GM19238 (cell line): ENCODE measurements at regions not wholly inside any gene's neighbourhood (a gene's known extent, or its start where the extent isn't known, plus 50 kb on each side); places are given as distances from the start of the nearest gene placed in this dataset.
"Not testable (repeated sequence)": the region's sequence is repeated elsewhere in the genome, so short reads cannot be mapped to it uniquely, and the experiment has no call there.

Experiments
- DNase-seq: peaks from one replicate; pipeline ENCODE4 v3.0.0; 2011; ENCODE audit warnings: low spot score; ENCODE audit not compliant: insufficient read length

DNA sequence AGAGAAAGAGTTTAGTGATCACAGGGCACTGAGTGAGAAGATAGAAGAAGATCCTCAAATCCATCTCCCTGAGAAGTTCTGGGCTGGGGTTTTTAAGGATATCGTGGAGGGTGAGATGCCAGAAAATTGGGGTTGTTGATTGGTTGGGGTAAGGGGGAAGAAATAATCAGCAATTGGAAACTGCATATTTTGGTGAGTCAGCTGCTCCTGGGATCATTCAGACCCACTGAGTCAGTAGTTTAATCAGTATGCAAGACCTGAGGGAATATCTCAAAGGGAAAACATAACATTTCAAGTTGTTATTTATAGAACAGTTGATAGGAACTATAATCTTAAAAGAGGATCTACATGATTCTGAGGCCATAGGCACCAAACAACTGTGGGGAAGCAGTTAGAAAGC, 183.4 kb downstream of the FCRL5 start:
- not testable (repeated sequence) for DNase-seq

DNA sequence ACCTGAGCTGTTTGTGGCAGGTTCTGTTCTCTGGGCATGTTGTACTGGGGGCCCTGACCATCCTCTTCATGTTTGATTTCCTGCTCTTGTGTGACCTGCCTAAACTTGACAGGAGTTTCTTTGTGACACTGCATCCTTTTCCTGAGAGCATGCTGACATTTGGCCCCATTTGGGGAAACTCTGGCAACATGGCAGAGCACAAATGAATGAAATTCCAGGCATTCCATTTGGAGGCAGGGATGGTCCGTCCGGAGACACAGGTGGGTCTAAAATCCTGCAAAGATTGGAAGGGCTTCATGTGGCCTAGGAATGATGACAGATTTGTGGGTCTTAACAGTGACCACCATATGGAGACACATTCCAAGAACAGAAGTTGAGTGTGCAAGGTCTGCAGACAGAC, 184.0 kb downstream of the FCRL5 start:
- no peak for DNase-seq

DNA sequence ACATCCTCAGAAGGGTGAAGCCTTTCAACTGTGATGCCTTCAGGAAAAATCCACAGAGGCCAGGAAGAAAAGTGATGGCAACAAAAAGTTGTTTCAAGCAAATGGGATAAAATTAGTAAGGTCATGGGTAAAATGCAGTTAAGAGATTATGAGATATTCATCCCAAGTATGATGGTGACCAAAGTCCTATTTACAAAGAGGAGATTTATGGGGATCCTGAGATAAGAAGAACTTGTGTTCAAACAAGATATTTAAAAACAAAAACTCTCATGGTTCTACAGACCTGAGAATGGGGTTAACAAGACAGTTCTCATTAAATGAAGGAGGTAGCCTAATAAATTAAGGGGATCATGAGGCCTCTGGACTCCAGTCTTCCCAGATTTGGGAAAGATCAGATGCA, 184.4 kb downstream of the FCRL5 start:
- DNase-seq, result no peak

DNA sequence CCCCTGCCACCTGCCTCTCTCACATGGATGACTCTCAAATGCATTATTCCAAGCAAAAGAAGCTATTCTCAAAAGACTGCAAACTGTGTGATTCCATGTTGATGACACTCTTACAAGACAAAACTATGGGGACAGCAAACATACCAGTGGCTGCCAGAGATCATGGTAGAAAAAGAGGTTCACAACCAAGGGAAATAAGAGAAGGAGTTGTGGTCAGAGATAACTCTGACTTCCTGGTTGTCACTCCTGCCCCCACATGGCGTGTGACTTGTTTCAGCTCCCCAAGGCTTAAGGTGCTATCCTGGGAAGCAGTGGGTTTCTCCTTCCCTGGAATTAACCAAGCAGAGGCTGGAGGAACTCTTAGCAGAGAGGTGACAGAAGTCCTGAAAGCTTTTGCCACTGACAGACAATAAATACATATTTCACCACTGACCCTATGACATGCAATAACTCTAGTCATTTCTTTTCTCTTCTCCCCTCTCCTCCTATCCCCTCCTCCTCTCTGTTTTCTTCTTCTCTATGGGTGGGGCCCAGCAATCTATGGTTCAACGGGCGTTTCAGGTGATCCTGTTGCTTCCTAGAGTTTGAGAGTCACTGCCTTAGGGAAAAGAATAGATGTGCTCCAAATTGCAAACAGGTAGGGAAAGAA, 185.1 kb downstream of the FCRL5 start:
- DNase-seq, result no peak

DNA sequence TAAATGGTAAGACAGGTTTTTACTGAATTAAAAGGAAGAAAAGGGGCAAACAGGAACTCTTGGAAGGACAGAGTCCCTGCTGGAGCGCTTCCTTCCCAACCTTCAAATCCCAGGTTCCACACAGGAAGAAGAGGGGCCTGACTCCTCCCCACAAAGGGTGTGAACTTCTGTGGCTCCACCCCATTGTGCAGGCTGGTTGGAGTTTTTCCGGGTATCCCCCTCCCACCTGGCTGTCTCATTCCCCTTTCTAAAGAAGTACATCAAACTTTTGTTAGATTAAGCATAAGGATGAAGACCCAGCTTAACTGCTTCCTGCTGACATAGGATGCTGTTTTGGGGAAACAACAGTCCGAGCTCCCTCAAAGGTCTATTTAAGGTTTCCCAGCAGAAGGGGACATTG, 187.7 kb downstream of the FCRL5 start:
- DNase-seq, result no peak

DNA sequence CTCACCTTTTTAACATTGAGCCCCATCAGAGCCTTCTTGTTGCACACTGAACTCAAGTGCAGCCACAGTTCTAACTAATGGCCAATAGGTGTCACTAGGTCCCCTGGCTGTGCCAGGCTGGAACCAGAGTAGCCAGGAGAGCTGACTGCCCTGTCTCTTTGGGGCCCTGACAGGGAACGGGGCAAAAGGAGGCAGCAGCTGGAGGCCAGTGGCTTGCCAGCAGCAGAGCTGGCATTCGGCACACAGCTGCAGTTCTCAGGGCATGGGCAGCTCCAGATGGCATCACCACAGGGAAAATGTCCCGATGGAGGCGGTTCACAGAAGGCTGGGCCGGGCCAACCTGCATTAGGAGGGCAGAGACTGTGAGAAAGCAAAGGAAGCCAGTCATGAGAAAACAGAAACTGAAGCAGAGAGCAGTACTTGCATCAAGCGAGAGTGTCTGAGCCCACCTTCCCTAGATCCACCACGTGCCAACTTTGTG, 188.6 kb downstream of the FCRL5 start:
- DNase-seq, result peak; percentile 53

DNA sequence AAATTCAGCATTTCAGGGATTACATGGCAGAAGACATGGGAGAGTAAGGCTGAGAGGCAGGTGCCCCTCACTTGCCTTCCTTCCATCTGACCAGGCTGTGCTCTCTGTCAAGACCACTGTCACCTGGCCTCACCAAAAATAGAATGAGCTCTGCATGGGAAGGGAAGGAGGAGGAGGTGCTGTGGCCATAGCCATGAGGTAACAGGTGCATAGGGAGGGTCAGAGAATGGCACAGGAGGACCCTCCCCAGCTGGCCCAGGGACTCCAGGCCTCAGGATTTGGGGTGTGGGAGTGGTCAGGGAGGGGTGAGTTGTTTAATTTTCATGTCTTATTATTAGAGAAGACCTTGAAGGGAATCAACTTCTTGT, 192.3 kb downstream of the FCRL5 start:
- no peak for DNase-seq

DNA sequence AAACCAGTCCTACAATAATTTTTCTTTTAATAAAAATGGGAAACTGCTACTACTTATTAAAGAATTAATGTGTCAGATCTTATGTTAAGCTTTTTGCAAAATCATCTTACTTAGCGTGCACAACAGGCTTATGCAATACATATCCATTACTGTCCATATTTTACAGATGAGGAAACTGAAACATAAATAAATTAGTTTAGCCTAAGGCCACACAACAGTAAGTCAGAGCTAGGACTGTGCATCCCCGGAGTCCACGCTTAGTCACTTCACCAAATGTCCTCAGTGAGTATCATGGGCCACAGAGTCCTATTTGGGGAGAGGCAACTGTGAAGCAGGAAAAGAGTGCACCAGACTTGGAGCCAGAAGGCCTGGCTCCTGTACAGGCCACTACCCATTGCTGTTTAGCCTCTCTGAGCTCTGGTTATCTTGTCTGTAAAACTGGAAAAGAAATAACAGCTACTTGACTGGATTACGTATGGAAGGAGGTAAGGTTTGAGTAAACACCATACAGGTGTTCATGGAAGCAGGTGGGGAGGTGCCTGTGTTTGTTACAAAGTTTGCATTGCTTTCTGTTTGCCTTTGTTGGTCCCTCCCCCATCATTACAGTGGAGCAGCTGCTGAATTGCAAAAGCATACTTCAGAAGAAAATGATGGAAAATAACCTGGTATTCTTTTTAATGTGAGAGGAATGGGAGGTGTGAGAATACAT, 192.8 kb downstream of the FCRL5 start:
- no peak for DNase-seq

DNA sequence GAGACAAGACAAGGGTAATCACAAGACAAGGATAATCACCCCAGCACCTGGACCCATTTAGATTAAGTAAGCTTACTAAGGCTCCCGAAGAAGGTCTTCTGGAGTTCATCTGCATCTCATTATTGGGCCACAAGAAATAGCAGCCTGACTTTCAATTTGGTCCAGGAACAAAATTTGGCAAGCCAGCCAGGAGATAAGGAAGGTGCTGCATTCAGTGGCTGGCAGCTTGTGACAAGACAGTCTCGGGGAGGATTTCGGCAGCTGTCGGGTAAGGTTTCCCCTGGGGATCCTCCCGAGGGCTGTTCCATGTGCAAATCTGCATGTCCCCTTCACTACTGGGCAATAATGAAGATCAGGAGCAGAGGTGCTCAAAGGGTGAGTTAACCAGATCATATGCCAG, 195.2 kb downstream of the FCRL5 start:
- no peak for DNase-seq

DNA sequence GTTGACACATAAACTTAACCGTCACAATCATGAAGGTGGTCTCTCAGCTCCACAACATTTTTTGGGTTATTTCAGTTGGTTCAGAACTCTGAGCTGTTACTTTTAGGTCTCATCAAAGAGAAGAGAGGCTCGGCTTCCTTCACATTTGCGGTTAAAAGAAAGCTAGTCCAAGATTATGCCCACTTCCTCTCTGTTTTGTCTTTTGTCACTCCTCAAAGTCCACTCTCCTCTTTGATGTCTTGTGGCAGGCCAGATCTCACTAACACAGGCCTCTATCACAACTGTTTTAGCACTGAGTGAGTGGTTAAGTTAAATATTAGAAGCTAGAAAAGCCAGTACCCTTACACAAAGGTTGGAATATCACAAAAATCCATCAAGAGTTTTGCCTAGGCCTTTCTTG, 195.7 kb downstream of the FCRL5 start:
- DNase-seq, result no peak

DNA sequence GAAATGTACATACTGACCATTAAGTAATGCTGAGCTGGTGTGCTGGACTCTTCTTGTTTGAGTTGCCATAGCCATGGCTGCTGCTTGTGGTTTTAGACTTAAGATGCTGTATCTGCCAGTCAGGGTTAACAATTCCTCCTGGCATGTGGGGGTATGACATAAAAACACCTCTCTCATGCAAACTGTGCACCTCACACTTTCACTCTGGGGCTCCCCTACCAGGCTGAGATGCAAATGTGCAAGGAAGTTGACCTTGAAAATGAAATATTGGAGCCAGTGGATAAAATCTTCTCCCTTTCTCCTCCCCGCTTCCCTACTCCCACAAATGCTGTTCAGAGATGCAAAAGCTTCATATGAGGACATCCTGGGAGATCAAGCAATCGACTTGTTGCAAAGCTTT, 198.8 kb downstream of the FCRL5 start:
- DNase-seq, result no peak

DNA sequence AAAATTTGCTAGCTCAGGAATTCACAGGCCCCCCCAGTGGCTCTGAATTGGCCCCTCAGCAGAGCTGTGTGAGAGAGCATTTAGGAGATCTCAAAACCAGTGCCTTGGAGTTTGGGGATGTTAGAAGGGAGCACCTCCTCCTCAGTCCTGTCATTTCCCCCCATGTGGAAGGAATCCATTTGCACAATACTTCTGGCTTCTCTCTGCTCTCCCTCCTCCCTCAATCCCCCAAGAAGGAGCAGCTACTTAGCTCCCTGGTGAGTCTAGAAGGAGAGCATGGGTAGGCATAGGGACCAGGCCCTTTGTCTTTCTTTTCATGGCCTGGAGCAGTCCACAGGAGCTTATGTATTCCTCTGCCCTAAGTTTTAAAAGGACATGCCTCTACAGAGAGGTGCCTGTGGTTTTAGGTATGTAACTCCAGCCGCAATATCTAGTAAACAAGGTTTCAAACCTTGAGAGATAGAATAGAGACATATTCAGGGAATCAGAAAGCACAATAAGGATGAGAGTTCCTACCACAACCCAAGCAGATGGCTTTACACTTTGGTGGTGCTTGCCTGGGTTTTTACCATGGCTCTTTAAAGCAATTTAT, 199.4 kb downstream of the FCRL5 start:
- no peak for DNase-seq

DNA sequence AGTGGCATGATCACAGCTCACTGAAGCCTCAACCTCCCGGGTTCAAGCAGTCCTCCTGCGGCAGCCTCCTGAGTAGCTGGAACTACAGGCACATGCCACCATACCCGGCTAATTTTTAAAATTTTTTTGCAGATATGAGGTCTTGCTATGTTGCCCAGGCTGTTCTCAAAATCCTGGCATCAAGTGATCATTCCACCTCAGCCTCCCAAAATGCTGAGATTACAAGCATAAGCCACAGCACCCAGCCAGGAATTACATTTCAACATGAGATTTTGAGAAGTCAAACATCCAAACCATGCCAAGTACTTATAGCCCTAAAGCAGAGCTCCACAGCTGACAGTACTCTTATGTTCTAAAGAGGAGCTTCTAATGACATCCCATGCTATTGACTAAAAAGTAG, 200.1 kb downstream of the FCRL5 start:
- no peak for DNase-seq

DNA sequence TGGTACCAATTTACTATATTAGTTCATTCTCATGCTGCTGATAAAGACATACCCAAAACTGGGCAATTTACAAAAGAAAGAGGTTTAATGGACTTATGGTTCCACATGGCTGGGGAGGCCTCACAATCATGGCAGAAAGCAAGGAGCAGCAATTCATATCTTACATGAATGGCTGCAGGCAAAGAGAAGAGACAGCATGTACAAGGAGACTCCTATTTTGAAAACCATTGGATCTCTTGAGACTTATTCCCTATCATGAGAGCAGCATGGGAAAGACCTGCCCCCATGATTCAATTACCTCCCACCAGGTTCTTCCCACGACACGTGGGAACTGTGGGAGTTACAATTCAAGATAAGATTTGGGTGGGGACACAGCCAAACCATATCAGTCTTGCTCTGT, 200.5 kb downstream of the FCRL5 start:
- not testable (repeated sequence) for DNase-seq

DNA sequence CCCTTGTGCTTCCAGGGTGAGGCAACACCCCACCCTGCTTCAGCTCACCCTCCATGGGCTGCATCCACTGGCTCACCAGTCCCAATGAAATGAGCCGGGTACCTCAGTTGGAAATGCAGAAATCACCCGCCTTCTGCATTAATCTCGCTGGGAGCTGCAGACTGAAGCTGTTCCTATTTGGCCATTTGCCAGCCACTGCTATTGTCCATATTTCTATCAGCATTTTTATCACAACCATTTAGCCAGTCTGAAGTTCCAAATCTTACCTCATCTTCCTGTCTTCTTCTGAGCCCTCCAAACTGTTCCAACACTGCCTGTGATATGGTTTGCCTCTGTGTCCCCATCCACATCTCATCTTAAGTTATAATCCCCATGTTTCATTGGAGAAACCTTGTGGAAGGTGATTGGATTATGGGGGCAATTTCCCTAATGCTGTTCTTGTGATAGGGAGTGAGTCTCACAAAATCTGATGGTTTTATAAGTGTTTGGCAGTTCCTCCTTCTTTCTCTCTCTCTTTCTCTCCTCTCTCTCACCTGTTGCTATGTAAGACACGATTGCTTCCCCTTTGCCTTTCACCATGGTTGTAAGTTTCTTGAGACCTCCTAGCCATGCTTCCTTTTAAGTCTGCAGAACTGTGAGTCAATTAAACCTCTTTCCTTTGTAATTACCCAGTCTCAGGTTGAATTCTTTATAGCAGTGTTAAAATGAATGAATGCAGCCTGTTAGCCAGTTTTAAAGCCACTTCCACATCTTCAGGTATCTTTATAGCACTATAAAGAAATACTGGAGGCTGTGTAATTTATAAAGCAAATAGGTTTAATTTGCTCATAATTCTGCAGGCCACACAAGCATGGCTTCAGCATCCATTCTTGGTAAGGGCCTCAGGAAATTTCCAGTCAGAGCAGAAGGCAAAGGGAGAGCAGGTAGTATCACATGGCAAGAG, 203.5 kb downstream of the FCRL5 start:
- no peak for DNase-seq

DNA sequence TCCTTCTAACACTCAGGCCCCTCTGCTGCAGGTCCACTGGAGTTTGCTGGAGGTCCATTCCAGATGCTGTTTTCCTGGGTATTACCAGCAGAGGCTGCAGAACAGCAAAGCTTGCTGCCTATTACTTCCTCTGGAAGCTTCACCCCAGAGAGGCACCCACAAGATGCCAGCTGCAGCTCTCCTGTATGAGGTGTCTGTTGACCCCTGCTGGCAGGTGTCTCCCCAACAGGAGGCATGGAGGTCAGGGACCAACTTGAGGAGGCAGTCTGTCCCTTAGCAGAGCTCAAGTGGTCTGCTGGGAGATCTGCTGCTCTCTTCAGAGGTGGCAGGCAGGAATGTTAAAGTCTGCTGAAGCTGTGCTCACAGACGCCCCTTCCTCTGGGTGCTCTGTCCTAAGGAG, 204.8 kb downstream of the FCRL5 start:
- DNase-seq, result no peak

DNA sequence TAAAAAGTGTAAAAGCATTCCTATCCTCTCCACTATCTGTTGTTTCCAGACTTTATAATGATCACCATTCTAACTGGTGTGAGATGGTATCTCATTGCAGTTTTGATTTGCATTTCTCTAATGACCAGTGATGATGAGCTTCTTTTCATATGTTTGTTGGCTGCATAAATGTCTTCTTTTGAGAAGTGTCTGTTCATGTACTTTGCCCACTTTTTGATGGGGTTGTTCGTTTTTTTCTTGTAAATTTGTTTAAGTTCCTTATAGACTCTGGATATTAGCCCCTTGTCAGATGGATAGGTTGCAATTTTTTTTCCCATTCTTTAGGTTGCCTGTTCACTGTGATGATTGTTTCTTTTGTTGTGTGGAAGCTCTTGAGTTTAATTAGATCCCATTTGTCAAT, 199.6 kb upstream of the ETV3 start:
- not testable (repeated sequence) for DNase-seq

DNA sequence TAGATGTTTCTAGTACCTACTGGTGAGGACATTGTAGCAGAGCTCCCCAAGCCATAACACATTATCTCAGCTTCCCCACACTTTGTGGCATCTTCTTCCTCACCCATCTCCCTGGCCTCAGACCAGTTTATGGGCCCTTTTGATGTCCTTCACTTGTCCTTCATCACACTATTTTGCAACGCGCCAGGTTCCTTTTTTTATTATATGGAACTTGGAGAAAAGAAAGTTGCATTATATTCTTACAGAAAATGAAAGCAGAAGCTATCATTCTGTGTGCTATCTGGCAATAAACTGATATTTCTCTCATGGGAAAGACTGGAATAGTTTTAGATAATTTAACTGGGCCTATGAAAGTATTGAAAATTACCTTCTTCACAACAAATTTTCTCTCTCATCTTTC, 196.9 kb upstream of the ETV3 start:
- no peak for DNase-seq

DNA sequence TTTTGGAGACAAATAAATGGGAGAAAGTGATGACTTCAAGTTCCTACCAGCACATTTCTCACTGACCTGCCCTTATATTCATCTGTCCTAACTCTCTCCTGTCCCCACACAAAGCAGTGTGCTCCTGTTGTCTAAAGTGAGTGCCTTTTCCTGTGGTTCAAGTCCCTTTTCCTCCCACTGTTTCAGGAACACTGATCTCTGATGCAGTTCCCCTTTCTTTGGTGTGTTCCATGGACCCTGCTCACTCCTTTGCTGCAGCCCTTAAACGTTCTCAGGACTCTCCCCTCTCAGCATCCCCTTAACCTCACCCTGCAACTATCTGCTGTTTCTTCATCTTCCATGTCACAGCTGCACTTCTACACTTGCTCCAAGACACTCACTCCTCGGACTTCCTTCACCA, 195.8 kb upstream of the ETV3 start:
- DNase-seq, result no peak

DNA sequence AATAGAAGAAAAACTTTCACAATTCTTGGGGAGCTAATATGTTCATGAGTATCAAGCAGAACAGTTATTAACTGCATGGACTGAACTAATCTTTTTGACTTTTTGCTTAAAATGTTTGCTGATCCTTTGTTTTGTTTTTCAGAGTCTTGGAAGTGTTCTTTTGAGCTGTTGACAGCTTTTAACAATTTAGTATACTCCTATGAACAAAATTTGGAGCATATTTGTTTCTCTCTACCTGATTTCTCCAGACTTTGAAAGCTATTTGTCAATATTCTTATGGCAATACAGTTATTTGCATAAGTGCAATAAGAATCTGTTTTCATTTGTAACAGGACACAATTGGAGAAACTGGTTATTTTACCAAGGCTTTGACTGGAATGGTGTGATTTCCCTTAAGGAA, 192.0 kb upstream of the ETV3 start:
- DNase-seq, result not testable (repeated sequence)

DNA sequence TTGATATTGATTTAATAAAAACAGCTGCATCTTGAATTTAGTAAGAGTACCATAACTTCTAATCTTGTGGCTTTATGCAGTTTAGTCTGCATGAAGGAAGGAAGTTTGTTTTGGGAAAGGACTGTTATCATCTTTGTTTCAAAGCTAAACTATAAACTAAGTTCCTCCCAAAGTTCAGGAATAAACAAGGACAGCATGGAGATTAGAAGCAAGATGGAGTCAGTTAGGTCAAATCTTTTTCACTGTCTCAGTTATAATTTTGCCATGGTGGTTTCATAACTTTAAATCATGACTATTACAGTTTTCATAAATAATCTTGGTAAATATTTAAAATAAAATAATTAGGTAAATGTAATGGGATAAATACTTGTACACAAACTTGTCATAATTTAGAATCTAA, 189.9 kb upstream of the ETV3 start:
- not testable (repeated sequence) for DNase-seq
